ENCODE measurements at regions not wholly inside any gene's neighbourhood (a gene's known extent, or its start where the extent isn't known, plus 50 kb on each side); places are given as distances from the start of the nearest gene placed in this dataset.

- H3K9ac ChIP-seq (ENCODE audit: low read depth, low read length), result no peak overlapping the region
- no peaks in the 10 kb centered on the region for H3K36me3 ChIP-seq (ENCODE audit: control insufficient read depth, insufficient read depth, low read length)
- no peaks in the 10 kb centered on the region for H3K27me3 ChIP-seq (ENCODE audit: control insufficient read depth, insufficient read depth, low read length)
- no peak overlapping the region for H3K4me3 ChIP-seq (ENCODE audit: low read depth, low read length)
- H3K4me1 ChIP-seq (ENCODE audit: control insufficient read depth, insufficient read depth, low read length), result peaks cover 9% of the 10 kb centered on the region
- no peaks in the 10 kb centered on the region for H3K9me3 ChIP-seq (ENCODE audit: control insufficient read depth, insufficient read depth, low read length)
Observed at GRCh38 chr3:153702106-153702505, 419.1 kb upstream of the ARHGEF26 start.

DNA sequence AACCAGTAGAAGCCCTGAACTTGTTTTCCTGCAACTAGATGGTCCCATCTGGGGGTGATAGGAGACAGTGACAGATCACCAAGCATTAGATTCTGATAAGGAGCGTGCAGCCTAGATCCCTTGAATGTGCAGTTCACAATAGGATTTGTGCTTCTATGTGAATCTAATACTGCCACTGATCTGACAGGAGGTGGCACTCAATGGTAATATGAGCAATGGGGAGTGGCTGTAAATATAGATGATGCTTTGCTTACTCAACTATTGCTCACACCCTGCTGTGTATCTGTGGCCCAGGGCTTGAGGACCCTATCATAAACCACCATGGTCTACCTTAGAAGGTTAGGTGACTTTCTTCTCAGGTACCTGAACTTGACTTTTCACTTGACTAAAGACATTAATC lies 417.1 kb upstream of the ARHGEF26 start:
- H3K9ac ChIP-seq (ENCODE audit: low read depth, low read length), result no peak overlapping the region
- H3K4me3 ChIP-seq (ENCODE audit: low read depth, low read length), result no peak overlapping the region
- no peaks in the 10 kb centered on the region for H3K27me3 ChIP-seq (ENCODE audit: control insufficient read depth, insufficient read depth, low read length)
- peaks cover 9% of the 10 kb centered on the region for H3K4me1 ChIP-seq (ENCODE audit: control insufficient read depth, insufficient read depth, low read length)
- no peaks in the 10 kb centered on the region for H3K36me3 ChIP-seq (ENCODE audit: control insufficient read depth, insufficient read depth, low read length)
- H3K9me3 ChIP-seq (ENCODE audit: control insufficient read depth, insufficient read depth, low read length), result no peaks in the 10 kb centered on the region

- no peaks in the 10 kb centered on the region for H3K27me3 ChIP-seq (ENCODE audit: control insufficient read depth, insufficient read depth, low read length)
- H3K36me3 ChIP-seq (ENCODE audit: control insufficient read depth, insufficient read depth, low read length), result no peaks in the 10 kb centered on the region
- no peak overlapping the region for H3K4me3 ChIP-seq (ENCODE audit: low read depth, low read length)
- no peaks in the 10 kb centered on the region for H3K9me3 ChIP-seq (ENCODE audit: control insufficient read depth, insufficient read depth, low read length)
- peaks cover 9% of the 10 kb centered on the region for H3K4me1 ChIP-seq (ENCODE audit: control insufficient read depth, insufficient read depth, low read length)
- no peak overlapping the region for H3K9ac ChIP-seq (ENCODE audit: low read depth, low read length)
Observed at GRCh38 chr3:153706706-153707105, 414.5 kb upstream of the ARHGEF26 start.

- Histone ChIP-seq H3K36me3 (ENCODE audit: control insufficient read depth, insufficient read depth, low read length) (no peaks in the 10 kb centered on the region), H3K4me3 (ENCODE audit: low read depth, low read length) (no peak overlapping the region), H3K4me1 (ENCODE audit: control insufficient read depth, insufficient read depth, low read length) (no peaks in the 10 kb centered on the region), H3K9ac (ENCODE audit: low read depth, low read length) (no peak overlapping the region), H3K9me3 (ENCODE audit: control insufficient read depth, insufficient read depth, low read length) (no peaks in the 10 kb centered on the region), H3K27me3 (ENCODE audit: control insufficient read depth, insufficient read depth, low read length) (no peaks in the 10 kb centered on the region)
Observed at GRCh38 chr3:153714016-153714415, 407.2 kb upstream of the ARHGEF26 start.

DNA sequence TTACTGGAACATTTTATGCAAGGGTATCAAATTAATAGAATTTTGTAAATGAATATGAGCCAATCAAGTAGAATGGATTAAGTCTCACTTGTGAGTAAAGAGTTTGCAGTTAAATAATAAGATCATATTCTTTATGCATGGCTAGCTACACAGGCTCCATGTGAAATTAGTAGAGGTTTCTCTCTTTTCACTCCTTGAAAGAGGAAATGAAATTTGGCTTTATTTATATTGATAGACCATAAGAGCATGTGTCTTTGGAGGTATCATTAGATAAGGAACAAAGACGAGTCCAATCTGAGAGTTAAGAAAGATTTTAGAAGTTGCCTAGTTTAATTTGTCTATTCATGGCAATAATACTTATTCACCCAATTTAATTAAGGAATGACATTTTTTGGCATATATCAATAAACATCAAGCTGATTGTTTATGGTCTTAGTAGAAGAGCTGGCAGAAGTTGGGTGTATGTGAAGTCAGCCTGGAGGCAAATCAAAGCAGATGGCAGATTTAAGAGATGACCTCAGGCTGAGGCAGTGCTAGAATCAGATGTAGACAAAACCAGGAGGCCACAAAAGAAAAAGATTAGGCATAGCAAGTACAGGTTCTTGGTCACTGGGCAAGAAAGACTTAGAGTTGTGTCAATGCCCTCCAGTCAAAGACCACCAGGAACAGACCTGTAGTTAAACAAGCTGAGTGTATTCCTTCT lies 406.5 kb upstream of the ARHGEF26 start:
- Histone ChIP-seq H3K9me3 (ENCODE audit: control insufficient read depth, insufficient read depth, low read length) (no peaks in the 10 kb centered on the region), H3K36me3 (ENCODE audit: control insufficient read depth, insufficient read depth, low read length) (no peaks in the 10 kb centered on the region), H3K4me1 (ENCODE audit: control insufficient read depth, insufficient read depth, low read length) (no peaks in the 10 kb centered on the region), H3K4me3 (ENCODE audit: low read depth, low read length) (no peak overlapping the region), H3K9ac (ENCODE audit: low read depth, low read length) (no peak overlapping the region), H3K27me3 (ENCODE audit: control insufficient read depth, insufficient read depth, low read length) (no peaks in the 10 kb centered on the region)

GRCh38 chr3:153722157-153722556 lies 399.0 kb upstream of the ARHGEF26 start:
- H3K9me3 ChIP-seq (ENCODE audit: control insufficient read depth, insufficient read depth, low read length), result no peaks in the 10 kb centered on the region
- no peaks in the 10 kb centered on the region for H3K27me3 ChIP-seq (ENCODE audit: control insufficient read depth, insufficient read depth, low read length)
- no peak overlapping the region for H3K4me3 ChIP-seq (ENCODE audit: low read depth, low read length)
- no peaks in the 10 kb centered on the region for H3K36me3 ChIP-seq (ENCODE audit: control insufficient read depth, insufficient read depth, low read length)
- no peak overlapping the region for H3K9ac ChIP-seq (ENCODE audit: low read depth, low read length)
- H3K4me1 ChIP-seq (ENCODE audit: control insufficient read depth, insufficient read depth, low read length), result no peaks in the 10 kb centered on the region

DNA sequence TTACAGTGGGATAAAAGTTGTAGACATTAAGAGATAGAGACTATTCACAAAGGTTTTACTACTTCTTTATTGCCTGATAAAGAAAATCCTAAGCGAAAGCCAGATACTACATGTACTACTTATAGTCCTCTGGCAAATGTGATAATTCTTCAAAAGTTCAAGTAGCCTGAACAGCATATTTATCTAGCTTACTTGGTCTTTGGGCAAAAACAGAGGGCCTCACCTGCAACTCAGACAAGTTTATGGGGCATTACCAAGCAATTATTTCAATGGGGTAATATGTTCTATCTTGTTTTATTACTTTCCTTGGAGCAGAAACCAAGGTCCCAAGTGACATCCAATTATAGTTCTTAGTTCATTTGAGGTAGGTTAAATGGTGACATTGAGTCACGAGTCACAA lies 390.1 kb upstream of the ARHGEF26 start:
- Histone ChIP-seq H3K36me3 (ENCODE audit: control insufficient read depth, insufficient read depth, low read length) (no peaks in the 10 kb centered on the region), H3K27me3 (ENCODE audit: control insufficient read depth, insufficient read depth, low read length) (no peaks in the 10 kb centered on the region), H3K4me1 (ENCODE audit: control insufficient read depth, insufficient read depth, low read length) (no peaks in the 10 kb centered on the region), H3K9ac (ENCODE audit: low read depth, low read length) (no peak overlapping the region), H3K9me3 (ENCODE audit: control insufficient read depth, insufficient read depth, low read length) (no peaks in the 10 kb centered on the region), H3K4me3 (ENCODE audit: low read depth, low read length) (no peak overlapping the region)

DNA sequence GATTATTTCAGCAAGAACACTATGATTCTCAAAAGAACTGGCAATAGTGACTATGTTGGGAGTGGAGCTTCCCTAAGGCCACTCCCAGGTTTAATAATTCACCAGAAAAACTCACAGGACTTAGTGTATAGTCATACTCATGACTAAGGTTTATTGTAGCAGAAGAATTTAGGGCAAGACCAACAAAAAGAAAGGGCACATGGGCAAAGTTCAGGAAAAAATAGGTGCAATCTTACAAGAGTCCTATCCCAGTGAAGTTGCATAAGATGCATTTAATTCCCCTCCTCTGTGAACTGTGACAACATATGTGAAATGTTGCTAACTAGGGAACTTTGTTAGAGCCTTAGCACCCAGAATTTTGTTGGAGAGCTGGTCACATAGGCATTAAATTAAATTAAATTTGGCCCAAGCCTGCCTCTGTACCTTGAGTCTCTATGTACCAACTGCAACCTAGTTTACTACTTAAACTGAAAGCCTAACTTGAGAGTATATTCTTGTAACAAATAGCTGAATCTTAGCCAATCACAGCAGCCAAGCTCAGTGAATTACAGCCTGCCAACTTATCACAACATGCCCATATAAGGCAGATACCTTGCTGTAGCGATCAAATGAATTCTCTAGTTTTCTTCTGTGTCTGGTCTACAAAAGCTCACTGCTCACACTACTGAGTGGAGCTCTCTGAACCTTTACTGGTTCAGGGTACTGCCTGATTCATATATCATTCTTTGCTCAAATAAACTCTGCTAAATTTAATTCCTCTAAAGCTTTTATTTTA lies 386.2 kb upstream of the ARHGEF26 start:
- Histone ChIP-seq H3K9ac (ENCODE audit: low read depth, low read length) (no peak overlapping the region), H3K36me3 (ENCODE audit: control insufficient read depth, insufficient read depth, low read length) (no peaks in the 10 kb centered on the region), H3K27me3 (ENCODE audit: control insufficient read depth, insufficient read depth, low read length) (no peaks in the 10 kb centered on the region), H3K4me1 (ENCODE audit: control insufficient read depth, insufficient read depth, low read length) (no peaks in the 10 kb centered on the region), H3K4me3 (ENCODE audit: low read depth, low read length) (no peak overlapping the region), H3K9me3 (ENCODE audit: control insufficient read depth, insufficient read depth, low read length) (no peaks in the 10 kb centered on the region)

DNA sequence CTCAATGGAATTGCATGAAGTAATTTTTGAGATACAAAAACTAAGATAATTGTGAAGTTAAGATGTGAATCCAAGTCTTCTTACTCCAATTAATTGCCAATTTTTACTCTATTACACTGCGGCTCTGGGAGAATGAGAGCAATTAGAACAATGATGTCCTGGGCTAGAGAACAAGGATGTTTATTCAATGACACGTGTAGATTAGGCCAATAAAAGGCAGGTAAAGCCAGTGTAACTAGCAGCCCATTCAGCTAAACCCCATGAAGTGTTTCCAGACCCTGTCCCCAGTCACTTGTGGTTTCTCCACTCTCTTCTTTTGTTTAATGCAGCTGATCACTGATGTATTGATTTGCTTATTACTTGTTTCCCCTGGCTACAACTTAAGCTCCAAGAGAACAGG lies 381.1 kb upstream of the ARHGEF26 start:
- no peaks in the 10 kb centered on the region for H3K36me3 ChIP-seq (ENCODE audit: control insufficient read depth, insufficient read depth, low read length)
- H3K4me1 ChIP-seq (ENCODE audit: control insufficient read depth, insufficient read depth, low read length), result no peaks in the 10 kb centered on the region

GRCh38 chr3:153744889-153745288 lies 376.3 kb upstream of the ARHGEF26 start:
- H3K9me3 ChIP-seq (ENCODE audit: control insufficient read depth, insufficient read depth, low read length), result no peaks in the 10 kb centered on the region
- no peaks in the 10 kb centered on the region for H3K36me3 ChIP-seq (ENCODE audit: control insufficient read depth, insufficient read depth, low read length)
- H3K27me3 ChIP-seq (ENCODE audit: control insufficient read depth, insufficient read depth, low read length), result no peaks in the 10 kb centered on the region
- H3K4me3 ChIP-seq (ENCODE audit: low read depth, low read length), result no peak overlapping the region
- H3K9ac ChIP-seq (ENCODE audit: low read depth, low read length), result no peak overlapping the region
- no peaks in the 10 kb centered on the region for H3K4me1 ChIP-seq (ENCODE audit: control insufficient read depth, insufficient read depth, low read length)

More for the DNA sequence above, 381.1 kb upstream of the ARHGEF26 start:
- Histone ChIP-seq H3K27me3 (ENCODE audit: control insufficient read depth, insufficient read depth, low read length) (no peaks in the 10 kb centered on the region), H3K4me3 (ENCODE audit: low read depth, low read length) (no peak overlapping the region), H3K9me3 (ENCODE audit: control insufficient read depth, insufficient read depth, low read length) (no peaks in the 10 kb centered on the region), H3K9ac (ENCODE audit: low read depth, low read length) (no peak overlapping the region)

- H3K27me3 ChIP-seq (ENCODE audit: control insufficient read depth, insufficient read depth, low read length), result no peaks in the 10 kb centered on the region
Observed at GRCh38 chr3:153746211-153746610, 375.0 kb upstream of the ARHGEF26 start.

GRCh38 chr3:153749070-153749610 lies 372.1 kb upstream of the ARHGEF26 start:
- H3K9ac ChIP-seq (ENCODE audit: low read depth, low read length), result no peak overlapping the region
- H3K4me3 ChIP-seq (ENCODE audit: low read depth, low read length), result no peak overlapping the region
- H3K27me3 ChIP-seq (ENCODE audit: control insufficient read depth, insufficient read depth, low read length), result no peaks in the 10 kb centered on the region
- H3K36me3 ChIP-seq (ENCODE audit: control insufficient read depth, insufficient read depth, low read length), result no peaks in the 10 kb centered on the region
- H3K4me1 ChIP-seq (ENCODE audit: control insufficient read depth, insufficient read depth, low read length), result no peaks in the 10 kb centered on the region
- no peaks in the 10 kb centered on the region for H3K9me3 ChIP-seq (ENCODE audit: control insufficient read depth, insufficient read depth, low read length)

More at GRCh38 chr3:153746211-153746610, 375.0 kb upstream of the ARHGEF26 start:
- H3K36me3 ChIP-seq (ENCODE audit: control insufficient read depth, insufficient read depth, low read length), result no peaks in the 10 kb centered on the region
- H3K4me1 ChIP-seq (ENCODE audit: control insufficient read depth, insufficient read depth, low read length), result no peaks in the 10 kb centered on the region
- no peak overlapping the region for H3K9ac ChIP-seq (ENCODE audit: low read depth, low read length)
- no peak overlapping the region for H3K4me3 ChIP-seq (ENCODE audit: low read depth, low read length)
- no peaks in the 10 kb centered on the region for H3K9me3 ChIP-seq (ENCODE audit: control insufficient read depth, insufficient read depth, low read length)
